Endothelial cell of umbilical vein (primary cell): ENCODE measurements at regions not wholly inside any gene's neighbourhood (a gene's known extent, or its start where the extent isn't known, plus 50 kb on each side); places are given as distances from the start of the nearest gene placed in this dataset.

Experiments
- BruUV-seq: library from RNA; stranded (reverse); fragments of 400-500 nt; replicated peaks from 2 replicates; lab custom pipeline; 2021; lab: Mats Ljungman, UMichigan
- CTCF ChIA-PET: fragments of 300-600, 350-600 bp; sonication (Branson Sonifier 250); formaldehyde crosslinking; loops from one replicate; lab custom pipeline; 2021; ENCODE audit warnings: antibody characterized with exemption, inconsistent platforms; lab: Charles Lee
- POLR2A ChIA-PET: fragments of 300-600, 350-600 bp; sonication (Branson Sonifier 250); formaldehyde crosslinking; loops from one replicate; lab custom pipeline; 2021; ENCODE audit warnings: antibody characterized with exemption, inconsistent platforms; lab: Charles Lee
- DNase-seq: peaks from one replicate; pipeline ENCODE4 v3.0.0-alpha.2; 2011; ENCODE audit warnings: low read depth, low spot score
- FAIRE-seq: peaks from 2 replicates; lab custom pipeline; 2011; peaks lifted over from hg19 to GRCh38; lab: Jason Lieb, UNC
- H2AFZ ChIP-seq: 2 replicates; pipeline ENCODE4 v1.6.0; 2012; ENCODE audit warnings: low read depth, low read length, control low read depth, inconsistent platforms
- H3K27ac ChIP-seq: 2 replicates; pipeline ENCODE4 v1.5.1; 2011; ENCODE audit warnings: low read depth, mild to moderate bottlenecking, control low read depth, low read length, moderate library complexity; ENCODE audit not compliant: insufficient read depth
- H3K27me3 ChIP-seq, 2 experiments: 2 replicates each; pipeline versions ENCODE4 v1.6.0 to v1.6.1; 2011; ENCODE audit warnings: low read length in 2 of 2, mixed read lengths in 1 of 2; ENCODE audit not compliant: control insufficient read depth in 2 of 2, insufficient read depth in 2 of 2
- H3K36me3 ChIP-seq, 2 experiments: 2 replicates in 1 of 2; 3 replicates in 1 of 2; pipeline ENCODE4 v1.5.1; 2011; ENCODE audit warnings: low read length in 2 of 2, mild to moderate bottlenecking in 1 of 2, moderate library complexity in 1 of 2; ENCODE audit not compliant: control insufficient read depth in 2 of 2, insufficient read depth in 2 of 2; ENCODE audit errors: extremely low read depth in 1 of 2
- H3K4me1 ChIP-seq: 3 replicates; pipeline ENCODE4 v1.5.1; 2011; ENCODE audit warnings: mild to moderate bottlenecking, low read length; ENCODE audit not compliant: control insufficient read depth, insufficient read depth; ENCODE audit errors: extremely low read depth
- H3K4me2 ChIP-seq: 2 replicates; pipeline ENCODE4 v1.6.1; 2011; ENCODE audit warnings: low read length, control low read depth, mixed read lengths; ENCODE audit not compliant: insufficient read depth
- H3K4me3 ChIP-seq, 3 experiments: fragments of 200-600 bp in 1 of 3; sonication (generic), shearing (Covaris generic) in 1 of 3; replicated peaks in 1 of 3; 2 replicates each; pipeline ENCODE4 v1.5.1; 2011 to 2016; ENCODE audit warnings: control low read depth in 3 of 3, low read length in 3 of 3, mild to moderate bottlenecking in 2 of 3, inconsistent platforms in 1 of 3, low read depth in 1 of 3, moderate library complexity in 1 of 3; ENCODE audit not compliant: insufficient read depth in 1 of 3
- H3K79me2 ChIP-seq: 2 replicates; pipeline ENCODE4 v1.6.0; 2012; ENCODE audit warnings: low read length, inconsistent platforms; ENCODE audit not compliant: control insufficient read depth, insufficient read depth
- H3K9ac ChIP-seq: replicated peaks from 2 replicates; pipeline ENCODE3; 2011; ENCODE audit warnings: low read length, control low read depth; ENCODE audit not compliant: insufficient read depth; ENCODE audit errors: extremely low read depth
- H3K9me1 ChIP-seq: replicated peaks from 3 replicates; pipeline ENCODE4 v1.6.0; 2011; ENCODE audit warnings: mild to moderate bottlenecking, low read length; ENCODE audit not compliant: control insufficient read depth, insufficient read depth; ENCODE audit errors: extremely low read depth
- H3K9me3 ChIP-seq: replicated peaks from 2 replicates; pipeline ENCODE4 v1.5.1; 2012; ENCODE audit warnings: low read length, inconsistent platforms; ENCODE audit not compliant: control insufficient read depth, insufficient read depth
- H4K20me1 ChIP-seq: replicated peaks from 2 replicates; pipeline ENCODE3; 2011; ENCODE audit warnings: mild to moderate bottlenecking, low read length; ENCODE audit not compliant: control insufficient read depth, insufficient read depth; ENCODE audit errors: extremely low read depth
- CTCF ChIP-seq, 2 donors: IDR thresholded peaks; 1 replicate in 1 of 2; 2 replicates in 1 of 2; pipeline ENCODE4 v1.5.1; 2011; ENCODE audit warnings: low read length in 2 of 2, mild to moderate bottlenecking in 2 of 2, moderate library complexity in 2 of 2, control low read depth in 1 of 2, inconsistent platforms in 1 of 2, low read depth in 1 of 2; ENCODE audit not compliant: insufficient read depth in 1 of 2; ENCODE audit errors: extremely low read depth in 1 of 2
- EZH2 ChIP-seq: IDR thresholded peaks from 2 replicates; pipeline ENCODE4 v1.6.1; 2012; ENCODE audit warnings: borderline replicate concordance, low read depth, mild to moderate bottlenecking, moderate library complexity, low read length, inconsistent platforms; ENCODE audit not compliant: severe bottlenecking
- FOS ChIP-seq: IDR thresholded peaks from 2 replicates; pipeline ENCODE4 v1.6.1; 2011; ENCODE audit warnings: mild to moderate bottlenecking, low read length, moderate library complexity, borderline replicate concordance; ENCODE audit not compliant: insufficient read depth
- GATA2 ChIP-seq: IDR thresholded peaks from 2 replicates; pipeline ENCODE4 v1.7.0; 2011; ENCODE audit warnings: low read depth, mild to moderate bottlenecking, moderate library complexity, mixed read lengths, low read length; ENCODE audit not compliant: insufficient read length, insufficient read depth
- JUN ChIP-seq: IDR thresholded peaks from 2 replicates; pipeline ENCODE4 v1.6.1; 2011; ENCODE audit warnings: borderline replicate concordance, low read depth; ENCODE audit not compliant: insufficient read length, insufficient read depth
- MAX ChIP-seq: IDR thresholded peaks from 2 replicates; pipeline ENCODE4 v1.6.1; 2011; ENCODE audit not compliant: insufficient read depth, insufficient read length
- MYC ChIP-seq: IDR thresholded peaks from one replicate; pipeline ENCODE4 v1.6.1; 2011; ENCODE audit warnings: mild to moderate bottlenecking, low read depth, low read length
- POLR2A ChIP-seq: IDR thresholded peaks from 2 replicates; pipeline ENCODE4 v1.6.1; 2012; ENCODE audit warnings: low read depth, mild to moderate bottlenecking, control low read depth, low read length
- POLR2AphosphoS5 ChIP-seq: IDR thresholded peaks from 2 replicates; pipeline ENCODE4 v1.6.1; 2012; ENCODE audit warnings: low read depth, mild to moderate bottlenecking, control low read depth, low read length, moderate library complexity; ENCODE audit not compliant: insufficient read depth
- dilution Hi-C: fragments of 300-500 bp; cut with MboI; formaldehyde crosslinking; loops from one replicate; pipeline ENCODE4 v1.15.0; 2019; ENCODE audit warnings: low sequenced_read_pairs; ENCODE audit not compliant: extremely low pct_ligation_motif_present
- intact Hi-C: fragments of 100-400 bp; cut with micrococcal nuclease; formaldehyde crosslinking; loops from one replicate; pipeline ENCODE4 v1.10.0; 2022

- Histone ChIP-seq H3K27ac (no peak overlapping the region), H4K20me1 (no peaks in the 10 kb centered on the region), H3K9me3 (no peaks in the 10 kb centered on the region), H3K4me3 (no peak overlapping the region), H3K9ac (no peak overlapping the region), H3K4me1 (no peaks in the 10 kb centered on the region), H3K79me2 (no peaks in the 10 kb centered on the region), H2AFZ (no peak overlapping the region), H3K9me1 (no peaks in the 10 kb centered on the region), H3K36me3 (no peaks in the 10 kb centered on the region), H3K4me2 (no peak overlapping the region), H3K27me3 (no peaks in the 10 kb centered on the region)
- intact Hi-C loops (no loop called here), dilution Hi-C loops (no loop called here)
- CTCF ChIA-PET, result no interaction called here
- FAIRE-seq (no peak), DNase-seq (no peak)
- no TSS peak for BruUV-seq
- no peak for TF ChIP-seq POLR2AphosphoS5
- no peak for TF ChIP-seq POLR2A
- no peak for TF ChIP-seq MYC
- no peak for TF ChIP-seq MAX
- no peak for TF ChIP-seq FOS
- TF ChIP-seq GATA2, result no peak
- TF ChIP-seq EZH2, result no peak
- TF ChIP-seq JUN, result no peak
- no peak for TF ChIP-seq CTCF (IDR thresholded peaks at IDR 0.05; ENCODE audit: extremely low read depth in 1 of 2, insufficient read depth in 1 of 2, low read depth in 1 of 2, low read length in 2 of 2)
- POLR2A ChIA-PET, result no interaction called here
Observed at GRCh38 chr5:20231040-20231439, 243.0 kb upstream of the CDH18 start.
